Osteocyte (in vitro differentiated cells): ENCODE measurements at regions not wholly inside any gene's neighbourhood (a gene's known extent, or its start where the extent isn't known, plus 50 kb on each side); places are given as distances from the start of the nearest gene placed in this dataset.

ENCODE experiments used
- DNase-seq: peaks from one replicate; pipeline ENCODE4 v3.0.0; 2021; ENCODE audit warnings: mixed read lengths; ENCODE audit not compliant: unreplicated experiment; ENCODE audit errors: extremely low spot score
- H3K27ac Mint-ChIP-seq: one replicate; pipeline ENCODE4 v1.8.0; 2021; ENCODE audit warnings: mild to moderate bottlenecking, mixed read lengths; ENCODE audit not compliant: unreplicated experiment
- H3K27me3 Mint-ChIP-seq: one replicate; pipeline ENCODE4 v1.8.0; 2021; ENCODE audit warnings: mixed read lengths; ENCODE audit not compliant: unreplicated experiment
- H3K36me3 Mint-ChIP-seq: one replicate; pipeline ENCODE4 v1.8.0; 2021; ENCODE audit warnings: mixed read lengths; ENCODE audit not compliant: unreplicated experiment
- H3K4me1 Mint-ChIP-seq: one replicate; pipeline ENCODE4 v1.8.0; 2021; ENCODE audit warnings: mixed read lengths; ENCODE audit not compliant: unreplicated experiment
- H3K4me3 Mint-ChIP-seq: one replicate; pipeline ENCODE4 v1.8.0; 2021; ENCODE audit warnings: mild to moderate bottlenecking, moderate library complexity, mixed read lengths; ENCODE audit not compliant: unreplicated experiment
- H3K9me3 Mint-ChIP-seq: one replicate; pipeline ENCODE4 v1.8.0; 2021; ENCODE audit warnings: mixed read lengths; ENCODE audit not compliant: unreplicated experiment
- CTCF ChIP-seq: fragments of 200-600 bp; sonication (generic); IDR thresholded peaks from 2 replicates; pipeline ENCODE4 v1.5.0; 2021; ENCODE audit warnings: antibody characterized with exemption, mild to moderate bottlenecking, moderate library complexity

GRCh38 chr5:164364237-164365208, 859.1 kb downstream of the MAT2B start:
- Mint-ChIP-seq H3K9me3 (no peaks in the 10 kb centered on the region), H3K27me3 (peaks cover 6% of the 10 kb centered on the region), H3K27ac (no peak overlapping the region), H3K4me3 (no peak overlapping the region), H3K36me3 (no peaks in the 10 kb centered on the region), H3K4me1 (peaks cover 2% of the 10 kb centered on the region)
- no peak for DNase-seq
- TF ChIP-seq CTCF = no peak

GRCh38 chr5:164370841-164371240, 865.4 kb downstream of the MAT2B start:
- Mint-ChIP-seq H3K4me1 (no peaks in the 10 kb centered on the region), H3K27ac (no peak overlapping the region), H3K4me3 (no peak overlapping the region), H3K27me3 (peaks cover 5% of the 10 kb centered on the region), H3K36me3 (no peaks in the 10 kb centered on the region), H3K9me3 (no peaks in the 10 kb centered on the region)
- no peak for DNase-seq
- no peak for TF ChIP-seq CTCF

- no peaks in the 10 kb centered on the region for H3K36me3 Mint-ChIP-seq
- H3K27me3 Mint-ChIP-seq = peaks cover 5% of the 10 kb centered on the region
- no peaks in the 10 kb centered on the region for H3K9me3 Mint-ChIP-seq
- no peak for TF ChIP-seq CTCF
- H3K4me3 Mint-ChIP-seq = no peak overlapping the region
- H3K27ac Mint-ChIP-seq = no peak overlapping the region
- H3K4me1 Mint-ChIP-seq = no peaks in the 10 kb centered on the region
- DNase-seq = no peak
These were observed 867.5 kb downstream of the MAT2B start for GRCh38 chr5:164372892-164373291.

GRCh38 chr5:164373876-164374275, 868.5 kb downstream of the MAT2B start:
- peaks cover 5% of the 10 kb centered on the region for H3K27me3 Mint-ChIP-seq
- H3K9me3 Mint-ChIP-seq = peaks cover 6% of the 10 kb centered on the region
- H3K36me3 Mint-ChIP-seq = no peaks in the 10 kb centered on the region
- no peak overlapping the region for H3K4me3 Mint-ChIP-seq
- DNase-seq = no peak
- TF ChIP-seq CTCF = no peak
- no peak overlapping the region for H3K27ac Mint-ChIP-seq
- H3K4me1 Mint-ChIP-seq = no peaks in the 10 kb centered on the region

- Mint-ChIP-seq H3K27me3 (peaks cover 5% of the 10 kb centered on the region), H3K27ac (no peak overlapping the region), H3K4me3 (no peak overlapping the region), H3K9me3 (peaks cover 15% of the 10 kb centered on the region), H3K36me3 (no peaks in the 10 kb centered on the region), H3K4me1 (no peaks in the 10 kb centered on the region)
- TF ChIP-seq CTCF = no peak
- no peak for DNase-seq
These were observed 869.6 kb downstream of the MAT2B start for GRCh38 chr5:164375051-164375450.
